GM23338 (cell line): ENCODE measurements at regions not wholly inside any gene's neighbourhood (a gene's known extent, or its start where the extent isn't known, plus 50 kb on each side); places are given as distances from the start of the nearest gene placed in this dataset.

Experiments
- ATAC-seq: fragments of 200-7000 bp; cut with Tn5 transposase; 3 replicates; pipeline ENCODE4 v1.9.1; 2020
- DNase-seq: peaks from one replicate; pipeline ENCODE4 v3.0.0-alpha.2; 2015; ENCODE audit warnings: low spot score
- H2AFZ ChIP-seq: fragments of 200-600 bp; sonication (generic); 2 replicates; pipeline ENCODE4 v1.8.0; 2016; ENCODE audit warnings: antibody characterized with exemption, mild to moderate bottlenecking, moderate library complexity
- H3F3A ChIP-seq: fragments of 200-600 bp; sonication (generic); replicated peaks from 2 replicates; pipeline ENCODE4 v1.8.0; 2017; ENCODE audit warnings: antibody characterized with exemption, mixed run types, low read depth
- H3K27ac ChIP-seq: fragments of 200-600 bp; sonication (generic); 2 replicates; pipeline ENCODE4 v1.6.1; 2016; ENCODE audit warnings: low read depth
- H3K27me3 ChIP-seq: fragments of 200-600 bp; sonication (generic); 2 replicates; pipeline ENCODE4 v1.8.0; 2016; ENCODE audit warnings: mild to moderate bottlenecking, mixed run types, moderate library complexity; ENCODE audit not compliant: insufficient read depth
- H3K36me3 ChIP-seq: fragments of 200-600 bp; sonication (generic); 2 replicates; pipeline ENCODE4 v1.8.0; 2016; ENCODE audit warnings: mild to moderate bottlenecking; ENCODE audit not compliant: insufficient read depth
- H3K4me1 ChIP-seq: fragments of 200-600 bp; sonication (generic); 2 replicates; pipeline ENCODE4 v1.8.0; 2016; ENCODE audit warnings: mild to moderate bottlenecking, moderate library complexity; ENCODE audit not compliant: insufficient read depth
- H3K4me2 ChIP-seq: fragments of 200-600 bp; sonication (generic); 2 replicates; pipeline ENCODE4 v1.7.1; 2017; ENCODE audit warnings: mixed run types
- H3K4me3 ChIP-seq: fragments of 200-600 bp; sonication (generic); 2 replicates; pipeline ENCODE4 v1.6.1; 2016; ENCODE audit warnings: mixed run types
- H3K79me2 ChIP-seq: fragments of 200-600 bp; sonication (generic); replicated peaks from 2 replicates; pipeline ENCODE4 v1.8.0; 2017; ENCODE audit warnings: mild to moderate bottlenecking; ENCODE audit not compliant: insufficient read depth
- H3K9me2 ChIP-seq: fragments of 200-600 bp; sonication (generic); 2 replicates; pipeline ENCODE4 v1.8.0; 2017; ENCODE audit not compliant: insufficient read depth
- H4K20me1 ChIP-seq: fragments of 200-600 bp; sonication (generic); replicated peaks from 2 replicates; pipeline ENCODE4 v1.8.0; 2017; ENCODE audit warnings: mild to moderate bottlenecking; ENCODE audit not compliant: insufficient read depth
- H3K27ac Mint-ChIP-seq: 2 replicates; pipeline ENCODE4 v1.8.0; 2020; ENCODE audit warnings: inconsistent platforms, mild to moderate bottlenecking, moderate library complexity, mixed read lengths
- H3K27me3 Mint-ChIP-seq: 3 replicates; pipeline ENCODE4 v1.8.0; 2022; ENCODE audit warnings: low read depth, mild to moderate bottlenecking, moderate library complexity, mixed read lengths, inconsistent platforms; ENCODE audit not compliant: insufficient read depth, poor library complexity
- H3K36me3 Mint-ChIP-seq: 3 replicates; pipeline ENCODE4 v1.8.0; 2021; ENCODE audit warnings: low read depth, mild to moderate bottlenecking, inconsistent platforms, moderate library complexity, mixed read lengths
- H3K4me1 Mint-ChIP-seq: 3 replicates; pipeline ENCODE4 v1.8.0; 2020; ENCODE audit warnings: mild to moderate bottlenecking, inconsistent platforms, mixed read lengths
- H3K4me3 Mint-ChIP-seq: 3 replicates; pipeline ENCODE4 v1.8.0; 2021; ENCODE audit warnings: moderate library complexity, mild to moderate bottlenecking, inconsistent platforms, mixed read lengths
- H3K9me3 Mint-ChIP-seq: 3 replicates; pipeline ENCODE4 v1.8.0; 2020; ENCODE audit warnings: moderate library complexity, mild to moderate bottlenecking, inconsistent platforms, mixed read lengths
- CTCF ChIP-seq, 2 experiments: fragments of 200-600 bp in 1 of 2; sonication (generic) in 1 of 2; conservative IDR thresholded peaks; 2 replicates each; pipeline versions ENCODE4 v1.5.1 to v1.6.1; 2016 to 2017; ENCODE audit warnings: antibody characterized with exemption in 2 of 2, low read depth in 2 of 2, mild to moderate bottlenecking in 2 of 2, moderate library complexity in 1 of 2
- ETS1 ChIP-seq: IDR thresholded peaks from 2 replicates; pipeline ENCODE4 v1.6.1; 2016; ENCODE audit warnings: antibody characterized with exemption
- EZH2 ChIP-seq: fragments of 200-600 bp; sonication (generic); IDR thresholded peaks from one replicate; pipeline ENCODE4 v1.8.0; 2017; ENCODE audit warnings: antibody characterized with exemption, mild to moderate bottlenecking, low read depth; ENCODE audit not compliant: unreplicated experiment
- EZH2phosphoT487 ChIP-seq: fragments of 200-600 bp; sonication (generic); IDR thresholded peaks from one replicate; pipeline ENCODE4 v1.8.1; 2018; ENCODE audit warnings: antibody characterized with exemption; ENCODE audit not compliant: unreplicated experiment
- JUNB ChIP-seq: IDR thresholded peaks from one replicate; pipeline ENCODE4 v1.6.1; 2016; ENCODE audit warnings: antibody characterized with exemption; ENCODE audit not compliant: unreplicated experiment
- NANOG ChIP-seq: IDR thresholded peaks from 2 replicates; pipeline ENCODE4 v1.6.1; 2016; ENCODE audit warnings: antibody characterized with exemption, borderline replicate concordance
- POLR2AphosphoS5 ChIP-seq: IDR thresholded peaks from 2 replicates; pipeline ENCODE4 v1.6.1; 2016; ENCODE audit warnings: antibody characterized with exemption, low read depth
- REST ChIP-seq: IDR thresholded peaks from one replicate; pipeline ENCODE4 v1.6.1; 2018; ENCODE audit warnings: antibody characterized with exemption; ENCODE audit not compliant: unreplicated experiment
- ZNF114 ChIP-seq: fragments of 250-450 bp; sonication (Bioruptor Pico); IDR thresholded peaks from 2 replicates; pipeline ENCODE4 v1.5.0; 2020; ENCODE audit warnings: mild to moderate bottlenecking, moderate library complexity
- ZNF331 ChIP-seq: fragments of 250-450 bp; sonication (Bioruptor Pico); IDR thresholded peaks from 2 replicates; pipeline ENCODE4 v1.5.0; 2020; ENCODE audit warnings: low read depth, mild to moderate bottlenecking, moderate library complexity
- ZNF462 ChIP-seq: fragments of 250-450 bp; sonication (Bioruptor Pico); IDR thresholded peaks from 2 replicates; pipeline ENCODE4 v1.5.0; 2020; ENCODE audit warnings: mild to moderate bottlenecking, moderate library complexity

DNA sequence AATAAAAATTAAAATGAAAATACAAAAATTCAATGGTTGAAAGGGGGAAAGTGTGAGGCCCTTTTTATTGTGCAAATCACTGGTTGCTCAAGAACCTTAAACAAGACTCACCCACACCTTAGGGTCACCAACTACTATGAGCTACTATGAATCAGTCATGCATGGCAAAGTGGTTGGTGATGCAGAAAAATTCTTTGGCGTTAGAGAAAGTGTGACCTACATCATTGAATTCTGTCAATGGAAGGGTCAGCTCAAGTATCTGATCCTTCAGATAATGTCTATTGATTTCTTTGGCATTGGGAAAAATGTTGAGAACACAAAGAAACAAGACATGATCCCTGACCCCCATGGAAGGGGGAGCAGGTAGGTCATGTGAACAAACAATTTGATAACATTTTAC lies 149.7 kb upstream of the ADCY2 start (continued):
- TF ChIP-seq POLR2AphosphoS5 (no peak), ZNF114 (CRISPR knock-in tag) (no peak), ETS1 (no peak), CTCF (conservative IDR thresholded peaks at IDR 0.05; ENCODE audit: low read depth in 2 of 2) (no peak), EZH2 (no peak)

GRCh38 chr5:7250004-7250403 lies 145.9 kb upstream of the ADCY2 start:
- Histone ChIP-seq H3K27me3 (no peaks in the 10 kb centered on the region), H3K79me2 (no peaks in the 10 kb centered on the region), H3K27ac (no peak overlapping the region), H4K20me1 (no peaks in the 10 kb centered on the region), H2AFZ (no peak overlapping the region), H3K4me3 (no peak overlapping the region), H3K4me1 (no peaks in the 10 kb centered on the region; the same call in 1 of the 2 replicates), H3F3A (no peaks in the 10 kb centered on the region), H3K9me2 (peaks cover 9% of the 10 kb centered on the region; the same call in 1 of the 2 replicates), H3K36me3 (no peaks in the 10 kb centered on the region), H3K4me2 (no peak overlapping the region)
- no peak overlapping the region for H3K4me3 Mint-ChIP-seq
- no peak overlapping the region for H3K27ac Mint-ChIP-seq
- H3K36me3 Mint-ChIP-seq = no peaks in the 10 kb centered on the region
- no peak for ATAC-seq
- peaks cover 2% of the 10 kb centered on the region for H3K27me3 Mint-ChIP-seq
- H3K9me3 Mint-ChIP-seq = no peaks in the 10 kb centered on the region
- DNase-seq = no peak
- H3K4me1 Mint-ChIP-seq = peaks cover 4% of the 10 kb centered on the region; the same call in 2 of the 3 replicates
- TF ChIP-seq ZNF114 (CRISPR knock-in tag) (no peak), NANOG (no peak), JUNB (no peak), ZNF462 (no peak), ETS1 (no peak), ZNF331 (no peak), EZH2phosphoT487 (no peak), REST (no peak), POLR2AphosphoS5 (no peak)
